Stimulated activated CD8-positive, alpha-beta memory T cell treated with anti-CD3 and anti-CD28 coated beads, Interleukin-7, amount 100 ng/mL, for 4 hours (primary cell): ENCODE measurements at regions not wholly inside any gene's neighbourhood (a gene's known extent, or its start where the extent isn't known, plus 50 kb on each side); places are given as distances from the start of the nearest gene placed in this dataset.
"Not testable (repeated sequence)": the region's sequence is repeated elsewhere in the genome, so short reads cannot be mapped to it uniquely, and the experiment has no call there.

Source experiments
- DNase-seq, 2 donors: peaks; one replicate each; pipeline ENCODE4 v3.0.0-alpha.2; 2020; ENCODE audit warnings: low read depth in 2 of 2

DNA sequence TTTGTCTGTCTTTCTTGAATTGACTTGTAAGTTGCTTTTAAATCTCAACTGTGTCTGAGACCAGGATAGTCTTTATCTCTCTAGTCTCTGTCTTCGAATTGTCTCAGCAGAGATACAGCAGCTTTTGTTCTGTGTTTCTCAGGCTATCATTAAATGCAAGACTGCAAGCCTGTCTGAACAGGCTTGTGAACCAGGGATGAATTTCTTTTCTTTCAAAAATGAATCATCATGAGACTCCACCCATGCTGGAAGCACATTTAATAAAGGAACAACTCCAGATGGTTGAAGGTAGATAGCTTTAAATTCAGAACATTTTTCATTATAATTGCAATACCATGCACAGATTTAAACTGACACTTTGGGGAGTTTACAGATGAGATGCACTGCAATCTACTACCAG is 155.9 kb downstream of the SEC23IP start:
- DNase-seq, result no peak

DNA sequence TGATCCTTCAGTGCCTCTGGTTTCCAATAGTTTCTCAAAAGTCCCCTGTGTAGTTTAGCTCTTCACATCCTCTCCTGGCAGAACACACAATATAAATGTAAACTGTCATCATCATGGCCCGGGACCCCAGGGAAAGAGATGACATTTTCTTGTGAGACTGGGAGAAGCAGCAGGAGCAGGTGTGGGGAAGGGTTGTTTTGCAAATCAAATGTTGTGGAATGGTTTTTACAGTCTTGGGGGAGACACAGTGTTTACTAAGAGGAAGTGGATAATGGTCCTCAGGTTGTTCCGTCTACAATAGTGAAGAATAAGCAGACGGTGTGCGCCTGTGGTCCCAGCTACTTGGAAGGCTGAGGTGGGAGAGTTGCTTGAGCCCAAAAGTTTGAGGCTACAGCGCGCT is 159.1 kb downstream of the SEC23IP start:
- no peak for DNase-seq

DNA sequence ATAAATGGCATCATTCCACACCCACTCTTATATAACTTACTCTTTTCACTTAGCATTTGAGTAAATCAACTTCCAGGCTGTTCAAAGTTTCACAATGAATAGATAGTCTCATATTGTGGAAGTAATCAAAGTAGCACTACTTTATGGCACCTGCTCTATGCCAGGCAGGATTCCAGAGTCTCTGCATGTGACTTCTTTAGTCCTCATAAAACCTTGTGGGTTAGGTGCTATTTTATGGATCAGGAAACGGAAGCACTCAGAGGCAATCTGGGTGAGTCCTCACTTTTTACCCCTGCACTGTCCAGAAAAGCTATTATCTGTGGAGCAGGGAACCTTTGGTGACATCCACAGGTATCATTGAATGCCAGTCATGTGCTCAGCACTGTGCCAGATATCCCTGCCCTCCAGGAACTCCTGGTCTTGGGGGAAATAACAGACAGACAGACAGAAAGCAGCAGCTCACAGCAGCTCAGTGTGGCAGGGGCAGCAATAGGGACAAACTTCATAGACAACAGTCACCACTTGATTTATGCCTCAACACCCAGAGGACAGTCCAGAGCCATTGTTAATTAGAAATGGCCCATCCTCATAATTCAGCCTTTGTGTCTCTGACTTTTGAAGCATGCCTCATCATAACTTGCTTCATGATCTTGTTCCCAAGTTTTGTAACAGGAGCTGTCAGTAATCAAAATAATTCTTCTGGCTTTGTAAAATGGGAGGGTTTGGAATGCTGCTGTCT is 160.6 kb downstream of the SEC23IP start:
- DNase-seq, result no peak

DNA sequence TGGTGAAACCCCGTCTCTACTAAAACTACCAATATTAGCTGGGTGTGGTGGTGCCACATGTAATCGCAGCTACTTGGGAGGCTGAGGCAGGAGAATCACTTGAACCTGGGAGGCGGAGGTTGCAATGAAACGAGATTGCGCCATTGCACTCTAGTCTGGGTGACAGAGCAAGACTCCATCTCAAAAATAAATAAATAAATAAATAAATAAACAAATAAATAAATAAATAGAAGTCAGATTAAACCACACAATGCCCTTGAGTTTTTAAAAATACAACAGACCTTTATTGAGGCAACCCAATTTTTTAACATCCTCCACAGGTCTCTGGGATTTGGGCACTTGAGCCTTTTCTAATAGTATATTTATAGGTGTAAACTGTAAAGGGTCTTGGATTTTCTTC is 167.3 kb downstream of the SEC23IP start:
- not testable (repeated sequence) for DNase-seq

DNA sequence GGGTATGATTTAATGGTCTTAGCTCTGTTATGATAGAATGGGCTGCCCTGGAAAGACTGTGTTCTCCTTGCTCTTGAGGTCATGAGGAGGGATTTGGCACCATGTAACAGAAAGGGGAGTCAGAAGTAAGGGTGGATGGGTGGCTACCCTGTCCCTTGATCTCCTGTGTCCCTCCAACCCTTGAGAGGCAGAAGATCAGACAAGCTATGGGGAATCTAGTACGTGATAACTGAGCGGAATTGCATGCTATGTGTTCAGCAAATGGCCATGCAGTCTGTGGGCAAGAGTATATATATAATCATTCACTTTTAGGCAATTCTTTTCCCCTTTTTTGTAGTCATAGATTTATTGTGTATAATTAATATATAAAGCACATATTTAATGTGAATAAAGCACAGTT is 174.9 kb downstream of the SEC23IP start:
- DNase-seq, result no peak

DNA sequence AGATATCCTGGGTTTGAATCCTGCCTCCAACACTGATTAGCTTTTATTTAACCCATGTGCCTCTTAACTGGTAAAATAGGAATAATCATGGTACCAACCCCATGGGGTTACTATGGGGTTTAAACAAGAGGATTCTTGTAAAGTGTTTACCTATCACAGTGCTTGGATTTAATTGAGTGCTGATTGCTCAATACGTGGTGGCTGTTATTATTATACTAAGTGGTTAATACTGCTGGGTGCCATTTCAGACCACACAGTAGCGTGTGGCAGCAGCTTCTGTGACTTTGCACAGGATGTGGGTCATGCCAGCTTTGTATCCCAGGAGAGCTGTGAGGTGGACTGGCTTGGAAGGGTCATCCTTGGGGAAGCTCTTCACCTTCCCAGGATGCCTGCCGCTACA is 177.2 kb downstream of the SEC23IP start:
- no peak for DNase-seq

DNA sequence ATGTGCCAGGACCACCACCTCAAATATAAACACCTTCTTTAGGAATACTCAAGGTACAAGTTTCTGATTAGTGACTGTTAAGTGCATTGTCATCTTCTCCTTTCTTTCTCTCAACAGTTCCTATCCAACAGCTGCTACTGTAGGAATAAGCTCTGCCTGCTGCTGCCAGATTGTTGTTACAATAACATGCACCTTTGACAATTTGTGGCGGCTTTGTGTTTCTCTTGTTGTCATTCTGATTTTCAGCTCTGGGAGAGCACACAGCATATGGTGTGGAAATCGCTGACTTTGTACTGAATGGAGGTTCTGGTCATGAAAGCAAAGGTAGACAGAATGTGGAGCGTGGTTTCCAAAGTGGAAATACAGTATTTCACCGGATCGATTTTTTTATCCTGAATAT is 182.8 kb downstream of the SEC23IP start:
- no peak for DNase-seq

DNA sequence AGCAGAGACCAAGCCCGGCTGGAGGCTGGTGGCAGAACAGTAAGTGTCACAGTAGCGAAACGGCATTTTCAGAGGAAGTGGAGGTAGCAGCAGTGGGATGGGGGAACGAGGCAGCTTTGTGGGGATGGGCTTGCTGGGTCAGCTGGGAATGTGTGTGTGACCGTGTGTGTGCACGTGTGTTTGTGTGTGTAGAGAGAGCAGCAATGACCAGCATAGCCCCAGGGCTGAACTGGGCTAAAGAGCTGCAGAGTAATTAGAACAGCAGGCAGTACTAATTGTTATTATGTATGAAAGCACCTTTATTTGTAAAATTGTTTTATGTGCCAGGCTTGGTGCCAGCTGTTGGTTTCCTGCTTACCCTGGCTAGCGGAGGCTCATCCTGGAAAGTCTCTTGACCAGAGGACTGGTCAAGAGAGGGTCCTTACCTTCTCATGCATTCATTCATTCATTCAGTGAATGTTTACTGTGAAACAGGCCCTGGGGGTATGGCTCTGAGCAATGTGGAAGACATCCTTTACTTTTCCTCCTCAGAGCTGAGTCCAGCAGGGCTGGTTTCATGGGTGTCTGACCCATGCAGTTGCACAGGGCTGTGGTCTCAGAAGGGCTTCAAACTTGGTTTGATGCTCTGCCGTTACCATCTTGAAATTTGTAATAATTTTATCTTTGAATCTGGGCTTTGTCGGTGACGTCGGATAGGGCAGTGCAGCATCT is 184.6 kb downstream of the SEC23IP start:
- no peak for DNase-seq

DNA sequence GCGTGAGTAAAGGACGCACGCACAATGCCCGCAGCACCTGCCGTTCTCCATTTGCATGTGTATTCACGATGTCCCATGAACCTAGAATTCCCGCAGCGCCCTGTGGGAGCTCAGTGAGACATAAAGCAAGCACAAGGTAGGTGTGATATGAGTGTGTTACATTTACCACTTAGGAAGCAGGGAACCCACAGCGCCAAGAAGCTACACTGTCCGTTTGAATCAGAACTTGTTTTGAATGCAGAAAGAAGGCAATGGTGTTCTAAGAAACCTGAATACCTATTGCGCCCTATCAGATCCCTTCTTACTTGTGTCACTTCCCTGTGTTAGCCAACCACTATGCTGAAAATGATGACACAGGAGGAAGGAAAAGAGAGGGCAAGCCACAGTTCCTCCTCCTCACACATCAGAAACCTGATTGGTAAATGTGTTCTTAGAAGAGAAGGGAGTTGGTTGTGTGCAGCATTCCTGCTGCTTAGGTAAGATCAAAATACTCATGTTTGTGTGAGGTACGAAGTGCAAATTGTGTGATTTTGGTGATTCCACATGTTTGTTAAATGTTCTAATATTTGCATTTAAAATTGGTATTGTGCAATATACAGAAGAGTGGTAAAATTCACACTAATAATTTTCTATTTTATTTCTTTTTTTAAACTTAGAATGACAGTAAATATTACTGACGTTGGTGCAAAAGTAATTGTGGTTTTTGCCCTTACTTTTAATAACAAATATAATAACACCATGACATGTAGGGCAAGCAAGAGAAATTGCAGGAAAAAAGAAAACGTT is 185.4 kb downstream of the SEC23IP start:
- DNase-seq, result no peak

DNA sequence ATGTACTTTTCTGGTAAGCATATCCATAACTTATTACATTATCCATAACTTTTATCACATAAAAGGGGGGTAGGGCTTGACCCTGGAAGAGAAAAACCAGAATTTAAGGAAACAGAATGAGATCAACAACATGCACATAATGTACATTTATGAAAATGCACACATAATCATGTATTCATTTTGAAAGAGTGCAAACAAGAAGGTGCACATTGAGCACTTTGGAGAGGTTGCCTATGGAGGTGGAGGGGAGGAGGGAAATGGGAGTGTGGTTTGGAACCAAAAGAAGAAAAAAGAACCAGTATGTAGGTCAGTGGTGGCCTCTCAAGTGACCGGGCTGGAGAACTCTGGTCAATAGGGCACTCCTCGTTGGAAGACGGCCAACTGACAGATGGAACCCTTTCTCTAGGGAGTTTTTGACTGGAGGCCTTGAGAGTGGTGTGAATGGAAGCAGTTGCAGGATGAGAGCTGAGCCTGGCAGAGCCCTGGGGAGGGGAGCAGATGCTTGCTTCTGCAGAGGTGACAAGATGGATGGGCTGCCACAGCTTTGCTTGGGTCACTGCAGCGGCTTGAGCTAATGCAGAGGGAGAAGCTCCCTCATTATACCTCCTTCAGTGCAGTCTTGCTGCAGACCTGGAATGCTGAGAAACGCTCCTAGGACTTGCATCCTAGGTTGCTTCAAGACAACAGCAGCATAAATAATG is 192.7 kb downstream of the SEC23IP start:
- no peak for DNase-seq

DNA sequence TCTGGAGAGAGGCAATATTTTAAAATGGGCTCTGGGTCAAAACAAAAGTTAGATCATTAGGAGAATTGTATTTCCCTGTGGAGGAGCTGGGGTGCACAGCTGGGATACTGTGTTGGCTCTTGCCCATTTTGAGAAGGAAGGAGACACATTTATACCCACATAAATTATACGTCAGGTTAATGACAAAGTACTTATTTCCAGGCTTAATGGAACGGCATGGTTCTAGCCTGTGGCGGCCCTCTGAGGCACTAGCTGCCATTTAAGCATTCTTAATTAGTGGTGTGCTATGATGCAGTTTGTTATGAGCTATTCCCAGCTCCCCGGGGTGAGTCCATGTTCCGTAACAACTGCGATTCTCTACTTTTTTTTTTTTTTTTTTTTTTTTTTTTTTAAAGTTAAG is 193.5 kb downstream of the SEC23IP start:
- no peak for DNase-seq

DNA sequence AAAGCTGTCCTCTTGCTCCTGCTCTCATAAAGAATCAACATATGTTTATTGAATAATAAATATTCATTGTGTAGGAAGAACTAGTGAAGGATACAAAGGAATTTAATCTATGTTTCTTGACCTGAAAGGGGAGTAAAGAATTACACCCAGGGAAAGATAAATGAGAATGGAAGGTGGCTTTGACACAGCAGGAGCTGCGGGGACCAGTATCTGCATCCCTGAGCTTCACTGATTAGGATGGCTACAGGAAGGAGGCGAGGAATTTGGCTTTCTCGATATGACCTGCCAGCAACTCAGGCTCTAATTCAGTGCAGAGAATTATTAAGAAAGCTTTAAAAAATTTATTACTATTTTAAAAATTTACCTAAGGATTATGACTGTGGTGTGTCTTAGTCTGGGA is 194.6 kb downstream of the SEC23IP start:
- DNase-seq, result no peak

DNA sequence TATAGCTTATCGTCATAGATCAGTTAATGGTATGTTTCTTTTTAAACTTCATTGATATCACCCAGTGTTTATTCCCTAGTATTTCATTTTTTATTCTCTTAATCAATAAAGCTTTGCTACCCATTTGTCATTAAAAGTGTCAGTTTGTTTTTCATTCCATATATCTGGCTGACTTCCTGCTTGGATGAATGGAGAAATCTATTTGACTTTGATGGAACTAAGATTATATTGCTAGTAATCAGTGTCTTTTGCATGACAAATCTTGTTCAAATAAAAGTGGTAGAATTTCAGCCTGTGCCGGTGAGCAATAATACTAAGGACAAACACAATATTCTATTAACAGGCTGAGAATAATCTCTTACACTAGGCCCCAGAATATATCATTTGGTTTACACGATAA is 203.3 kb downstream of the SEC23IP start:
- DNase-seq, result no peak

DNA sequence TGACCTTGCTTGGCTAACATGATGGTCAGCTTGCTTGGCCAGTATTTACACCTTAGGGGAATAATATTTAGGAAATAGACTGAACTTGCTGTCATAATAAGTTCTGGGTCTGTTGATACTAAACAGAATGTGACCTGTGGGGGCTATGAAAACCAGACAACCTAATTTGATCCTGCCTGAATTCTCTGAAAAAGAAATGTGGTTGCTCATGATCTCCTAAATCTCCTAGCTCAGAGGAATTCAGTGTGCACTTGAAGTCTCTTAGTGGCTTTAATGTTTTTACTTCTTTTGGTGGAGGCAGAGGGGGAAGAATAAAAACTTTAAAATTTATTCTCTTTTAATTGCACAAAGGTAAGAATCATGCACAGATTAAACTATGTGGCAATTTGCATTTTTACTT is 205.2 kb downstream of the SEC23IP start:
- no peak for DNase-seq

DNA sequence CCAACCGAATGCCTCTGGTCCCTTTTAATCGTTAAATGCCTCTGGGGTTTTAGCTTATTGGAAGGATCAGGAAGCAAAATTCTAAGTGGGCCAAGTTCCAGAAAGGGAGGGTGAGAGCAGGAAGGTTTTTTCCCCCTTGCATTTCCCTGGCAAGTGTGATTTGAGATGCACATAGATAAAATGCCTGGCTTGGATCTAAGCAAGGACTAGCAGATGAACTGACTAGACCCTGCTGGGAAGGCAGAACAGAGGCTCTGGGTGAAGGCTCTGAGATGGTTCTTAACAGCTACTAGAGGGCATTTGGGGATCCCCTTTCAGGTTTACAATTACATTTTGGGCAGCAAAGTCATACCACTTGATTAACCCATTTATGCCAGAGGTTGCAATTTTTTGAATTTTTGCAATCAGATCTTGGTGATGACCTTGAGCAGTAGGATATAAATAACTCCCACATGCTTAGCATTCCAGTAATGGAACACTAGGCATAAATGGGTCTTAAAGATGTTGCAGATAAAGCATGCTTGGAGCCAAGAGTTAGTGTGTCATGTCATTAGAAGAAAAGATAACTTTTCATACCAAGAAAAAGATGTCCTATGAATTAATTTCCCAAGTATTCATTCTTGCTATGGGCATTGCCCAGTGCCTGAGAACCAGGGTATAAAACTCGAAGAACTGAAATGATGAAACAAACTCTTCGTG is 205.9 kb downstream of the SEC23IP start:
- no peak for DNase-seq

DNA sequence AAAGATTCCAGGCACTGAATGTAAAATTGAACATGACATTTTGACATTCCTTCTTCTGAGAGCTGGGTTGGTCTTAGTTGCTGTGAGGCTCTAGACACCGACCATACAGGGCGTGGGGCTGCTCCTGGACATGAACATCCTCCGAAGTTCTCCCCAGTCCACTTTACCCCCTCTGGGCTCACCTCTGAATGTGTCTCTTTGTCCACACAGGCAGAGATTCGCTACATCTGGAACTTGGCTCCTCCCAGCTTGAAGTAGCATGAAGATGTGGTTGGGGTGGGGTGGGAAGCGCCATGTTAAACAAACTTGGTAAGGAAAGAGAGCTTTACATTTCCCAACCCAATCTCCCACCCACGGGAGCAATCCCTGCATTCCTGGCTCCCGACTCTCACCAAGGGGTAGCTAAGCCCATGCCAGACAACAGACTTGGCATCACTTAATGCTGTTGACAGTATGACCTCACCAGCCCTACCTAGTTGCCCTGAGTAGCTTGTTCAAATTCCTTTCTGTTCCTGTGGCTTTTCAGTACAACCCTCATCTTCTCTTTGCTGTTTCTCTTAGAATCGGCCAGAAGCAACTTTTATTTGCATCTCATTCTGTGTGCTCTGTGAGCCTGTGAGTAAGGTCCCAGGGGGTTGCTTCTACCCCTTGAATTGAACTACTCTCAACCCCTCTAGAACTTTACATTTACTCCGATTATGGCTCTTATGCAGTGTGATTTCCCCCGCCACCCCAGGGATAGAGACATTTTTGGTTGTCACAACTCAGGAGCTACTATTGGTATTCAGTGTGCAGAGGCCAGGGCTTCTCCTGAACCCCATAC is 211.4 kb downstream of the SEC23IP start:
- DNase-seq, result no peak

DNA sequence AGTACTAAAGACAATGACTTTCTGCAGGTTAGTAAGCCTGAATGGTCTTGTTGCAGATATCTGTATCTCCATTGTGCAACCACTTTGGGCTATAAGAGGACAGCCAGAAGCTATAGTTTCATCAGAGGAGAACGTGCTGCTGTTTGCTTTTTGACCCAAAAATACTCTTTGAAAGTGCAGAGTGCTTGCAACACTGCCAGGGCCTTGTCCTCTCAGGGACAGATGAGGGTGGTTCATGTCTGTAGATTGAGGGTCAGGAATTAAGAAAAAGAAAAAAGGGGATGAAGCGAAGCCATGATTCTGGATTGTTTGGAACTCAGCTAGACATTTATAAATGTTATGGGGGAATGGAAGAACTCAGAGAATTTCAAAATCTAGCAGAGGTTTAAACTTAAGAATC is 212.5 kb downstream of the SEC23IP start:
- DNase-seq, result no peak

DNA sequence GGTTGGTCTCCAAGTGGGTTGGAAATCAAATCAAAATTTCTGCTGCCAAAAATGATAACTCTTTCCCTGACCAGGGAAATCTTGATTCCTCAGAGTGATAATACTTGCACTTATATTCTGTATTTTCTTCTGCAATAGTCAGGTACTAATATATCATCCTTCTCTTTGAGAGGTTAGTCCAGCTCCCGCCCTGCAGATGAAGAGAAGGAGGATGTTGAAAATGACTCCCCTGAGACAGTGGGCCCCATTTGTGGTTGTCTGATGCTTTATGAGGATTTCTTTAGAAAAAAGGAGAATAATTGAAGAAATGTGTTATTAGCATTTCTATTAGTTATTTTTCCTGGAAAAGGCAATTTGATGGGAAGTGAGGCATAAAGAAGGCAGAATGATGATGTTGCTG is 213.0 kb downstream of the SEC23IP start:
- no peak for DNase-seq

DNA sequence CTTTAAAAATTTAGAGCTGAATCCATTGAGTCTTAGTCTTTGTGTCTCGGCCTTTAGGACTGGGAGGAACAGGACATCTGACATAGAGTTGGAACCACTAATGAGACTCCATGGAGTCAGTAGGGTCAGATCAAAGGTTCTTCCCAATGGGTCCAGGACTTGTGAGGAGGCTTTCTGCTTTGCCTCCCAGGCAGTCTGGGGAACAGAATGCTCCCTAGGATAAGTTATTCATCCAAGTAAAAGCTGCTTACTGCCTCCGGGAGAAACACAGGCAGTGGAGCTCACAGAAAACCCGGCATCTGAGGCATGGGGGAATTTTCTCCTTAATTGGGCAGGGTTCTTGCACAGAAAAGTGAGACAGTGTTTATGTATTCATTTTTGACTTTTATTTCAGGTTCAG is 216.4 kb downstream of the SEC23IP start:
- DNase-seq, result no peak

DNA sequence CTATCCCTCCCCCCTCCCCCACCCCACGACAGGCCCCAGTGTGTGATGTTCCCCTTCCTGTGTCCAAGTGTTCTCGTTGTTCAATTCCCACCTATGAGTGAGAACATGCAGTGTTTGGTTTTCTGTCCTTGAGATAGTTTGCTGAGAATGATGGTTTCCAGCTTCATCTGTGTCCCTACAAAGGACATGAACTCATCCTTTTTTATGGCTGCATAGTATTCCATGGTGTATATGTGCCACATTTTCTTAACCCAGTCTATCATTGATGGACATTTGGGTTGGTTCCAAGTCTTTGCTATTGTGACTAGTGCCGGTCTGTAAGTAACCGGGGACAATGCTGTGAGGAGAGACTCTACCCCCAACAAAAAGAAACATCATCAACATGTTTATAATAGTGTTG is 217.2 kb downstream of the SEC23IP start:
- not testable (repeated sequence) for DNase-seq

DNA sequence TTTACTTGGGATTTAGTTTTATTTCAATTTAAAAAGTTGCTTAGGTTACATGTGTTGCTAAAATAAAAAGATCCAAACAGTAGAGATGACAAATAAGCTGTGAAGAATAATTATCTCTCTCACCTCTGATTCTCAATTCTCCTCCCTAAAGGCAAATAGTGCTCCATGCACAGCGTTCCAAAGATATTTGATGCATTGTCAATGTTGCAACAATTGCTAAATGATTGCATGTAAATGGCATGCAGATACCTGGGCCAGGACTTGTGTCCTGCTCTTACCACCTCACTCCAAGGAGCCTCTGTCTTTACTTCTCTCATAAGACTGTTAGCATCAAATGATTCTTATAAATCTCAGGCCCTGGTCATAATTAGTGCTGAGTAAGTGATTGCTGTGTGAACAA is 217.7 kb downstream of the SEC23IP start:
- DNase-seq, result no peak
